SK-N-DZ (cell line): ENCODE measurements at regions not wholly inside any gene's neighbourhood (a gene's known extent, or its start where the extent isn't known, plus 50 kb on each side); places are given as distances from the start of the nearest gene placed in this dataset.

Experiments
- DNase-seq: peaks from one replicate; pipeline ENCODE4 v3.0.0-alpha.2; 2015; ENCODE audit warnings: low spot score

GRCh38 chr21:24897883-24898282 is 709.4 kb downstream of the MRPL39 start:
- DNase-seq = no peak

- no peak for DNase-seq
These were observed 710.6 kb downstream of the MRPL39 start for GRCh38 chr21:24896735-24897124.

- peak; percentile 83 for DNase-seq
These were observed 711.2 kb downstream of the MRPL39 start for GRCh38 chr21:24895885-24896734.

GRCh38 chr21:24894324-24894723 is 713.0 kb downstream of the MRPL39 start:
- no peak for DNase-seq

GRCh38 chr21:24890021-24890420 is 717.3 kb downstream of the MRPL39 start:
- DNase-seq = no peak

- DNase-seq = no peak
These were observed 725.8 kb downstream of the MRPL39 start for GRCh38 chr21:24881506-24881905.

GRCh38 chr21:24870633-24871032 is 736.6 kb downstream of the MRPL39 start:
- no peak for DNase-seq

GRCh38 chr21:24869862-24870261 is 737.4 kb downstream of the MRPL39 start:
- no peak for DNase-seq

GRCh38 chr21:24868117-24868516 is 739.2 kb downstream of the MRPL39 start:
- DNase-seq = no peak

- no peak for DNase-seq
These were observed 745.8 kb downstream of the MRPL39 start for GRCh38 chr21:24861471-24861870.

- DNase-seq = no peak
These were observed 751.0 kb downstream of the MRPL39 start for GRCh38 chr21:24856326-24856725.

GRCh38 chr21:24852610-24853195 is 754.6 kb downstream of the MRPL39 start:
- no peak for DNase-seq

GRCh38 chr21:24850121-24850520 is 757.2 kb downstream of the MRPL39 start:
- no peak for DNase-seq

GRCh38 chr21:24844671-24845070 is 762.6 kb downstream of the MRPL39 start:
- no peak for DNase-seq

GRCh38 chr21:24840287-24840686 is 767.0 kb downstream of the MRPL39 start:
- DNase-seq = no peak

- no peak for DNase-seq
These were observed 774.3 kb downstream of the MRPL39 start for GRCh38 chr21:24832961-24833360.

GRCh38 chr21:24829397-24829796 is 777.9 kb downstream of the MRPL39 start:
- DNase-seq = peak; percentile 70

- DNase-seq = no peak
These were observed 780.5 kb downstream of the MRPL39 start for GRCh38 chr21:24826822-24827221.

GRCh38 chr21:24825348-24825747 is 781.9 kb downstream of the MRPL39 start:
- no peak for DNase-seq

- no peak for DNase-seq
These were observed 783.1 kb downstream of the MRPL39 start for GRCh38 chr21:24824209-24824608.

- no peak for DNase-seq
These were observed 784.0 kb downstream of the MRPL39 start for GRCh38 chr21:24823247-24823646.

GRCh38 chr21:24785033-24785432 is 822.2 kb downstream of the MRPL39 start:
- peak; percentile 13 for DNase-seq

- DNase-seq = no peak
These were observed 826.1 kb downstream of the MRPL39 start for GRCh38 chr21:24781146-24781545.
